HEK293T (cell line): ENCODE measurements at regions not wholly inside any gene's neighbourhood (a gene's known extent, or its start where the extent isn't known, plus 50 kb on each side); places are given as distances from the start of the nearest gene placed in this dataset.

Experiments
- CTCF ChIA-PET: fragments of 350-600 bp; formaldehyde crosslinking; extraction: SDS; loops from one replicate; lab custom pipeline; 2021; ENCODE audit warnings: antibody characterized with exemption, inconsistent platforms; lab: Yijun Ruan, JAX
- POLR2A ChIA-PET: fragments of 350-600 bp; formaldehyde crosslinking; extraction: SDS; loops from one replicate; lab custom pipeline; 2020; ENCODE audit warnings: antibody characterized with exemption, inconsistent platforms; lab: Yijun Ruan, JAX
- DNase-seq: peaks from one replicate; pipeline ENCODE4 v3.0.0; 2012; ENCODE audit warnings: mixed read lengths; ENCODE audit errors: extremely low spot score
- ARNT ChIP-seq: fragments of 450-650 bp; IDR thresholded peaks from 2 replicates; pipeline ENCODE4 v1.6.1; 2017; ENCODE audit warnings: mild to moderate bottlenecking
- BHLHE40 ChIP-seq: fragments of 450-650 bp; IDR thresholded peaks from 2 replicates; pipeline ENCODE4 v1.6.1; 2016; ENCODE audit warnings: mild to moderate bottlenecking, moderate library complexity, borderline replicate concordance
- CTBP1 ChIP-seq: fragments of 450-650 bp; IDR thresholded peaks from 2 replicates; pipeline ENCODE4 v1.6.1; 2016; ENCODE audit warnings: borderline replicate concordance
- ELF4 ChIP-seq: fragments of 450-650 bp; IDR thresholded peaks from 2 replicates; pipeline ENCODE4 v1.6.1; 2017; ENCODE audit warnings: antibody characterized with exemption
- FOXA1 ChIP-seq: fragments of 450-650 bp; IDR thresholded peaks from 2 replicates; pipeline ENCODE4 v1.6.1; 2016; ENCODE audit warnings: mild to moderate bottlenecking
- FOXK2 ChIP-seq: fragments of 450-650 bp; IDR thresholded peaks from 2 replicates; pipeline ENCODE4 v1.6.1; 2016; ENCODE audit warnings: mild to moderate bottlenecking
- FOXM1 ChIP-seq: fragments of 450-650 bp; IDR thresholded peaks from 2 replicates; pipeline ENCODE4 v1.6.1; 2017; ENCODE audit warnings: mild to moderate bottlenecking, borderline replicate concordance
- HDGF ChIP-seq: fragments of 450-650 bp; IDR thresholded peaks from 2 replicates; pipeline ENCODE4 v1.6.1; 2017; ENCODE audit warnings: antibody characterized with exemption, borderline replicate concordance
- L3MBTL2 ChIP-seq: fragments of 450-650 bp; conservative IDR thresholded peaks from 2 replicates; pipeline ENCODE4 v1.6.1; 2016; ENCODE audit warnings: mild to moderate bottlenecking
- LEF1 ChIP-seq: fragments of 450-650 bp; IDR thresholded peaks from 2 replicates; pipeline ENCODE4 v1.6.1; 2017; ENCODE audit warnings: mild to moderate bottlenecking, borderline replicate concordance
- NFRKB ChIP-seq: fragments of 450-650 bp; IDR thresholded peaks from 2 replicates; pipeline ENCODE4 v1.6.1; 2016; ENCODE audit warnings: mild to moderate bottlenecking, moderate library complexity
- SP1 ChIP-seq: fragments of 450-650 bp; IDR thresholded peaks from 2 replicates; pipeline ENCODE4 v1.6.1; 2017
- SUZ12 ChIP-seq: fragments of 450-650 bp; IDR thresholded peaks from 2 replicates; pipeline ENCODE4 v1.6.1; 2016; ENCODE audit warnings: mild to moderate bottlenecking
- TARDBP ChIP-seq: fragments of 450-650 bp; IDR thresholded peaks from 2 replicates; pipeline ENCODE4 v1.6.1; 2016
- ZNF384 ChIP-seq: fragments of 450-650 bp; IDR thresholded peaks from 2 replicates; pipeline ENCODE4 v1.6.1; 2016
- TF ChIP-seq, protein P1 (sequence below): fragments of 450-650 bp; IDR thresholded peaks from 2 replicates; pipeline ENCODE4 v1.6.1; 2016

DNA sequence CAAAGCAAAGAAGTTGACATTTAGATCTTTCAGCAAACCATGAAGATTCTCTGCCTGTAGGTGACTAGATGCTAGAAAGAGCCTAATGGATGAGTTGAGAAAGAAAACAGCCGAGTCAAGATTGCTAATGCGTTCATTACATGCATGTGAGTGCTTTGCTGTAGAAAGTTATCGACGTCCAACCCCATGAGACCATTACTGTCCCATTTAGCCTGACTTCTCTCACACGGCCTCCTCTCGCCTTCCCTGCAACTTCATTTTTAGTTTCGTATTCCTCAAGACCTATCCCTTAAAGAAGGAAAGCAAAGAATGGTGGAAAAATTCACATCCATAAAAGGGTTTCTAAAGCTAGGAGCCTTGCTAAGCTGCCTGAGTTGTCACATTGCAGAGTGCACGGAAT is 113.7 kb upstream of the DPP6 start:
- CTCF ChIA-PET, result no interaction called here
- POLR2A ChIA-PET, result no interaction called here

DNA sequence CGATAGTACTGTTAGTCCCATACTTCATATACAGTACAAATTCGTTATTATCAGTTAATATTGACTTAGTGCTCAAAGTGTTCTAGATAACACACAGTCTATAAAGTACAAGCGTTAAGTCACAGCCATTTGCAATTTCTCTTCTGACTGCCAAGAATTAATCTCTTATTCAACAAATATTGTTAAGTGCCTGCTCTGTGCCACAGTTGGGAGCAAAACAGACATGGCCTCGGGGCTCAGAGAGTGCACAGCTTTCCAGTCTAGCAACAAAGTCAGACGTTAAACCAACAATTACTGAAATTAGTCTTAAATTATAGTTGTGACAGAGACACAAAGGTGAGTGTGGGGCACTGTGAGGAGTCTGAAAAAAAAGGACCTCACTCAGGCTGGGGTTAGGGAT is 113.0 kb upstream of the DPP6 start:
- CTCF ChIA-PET, result no interaction called here
- TF ChIP-seq NFRKB (no peak), ZNF384 (no peak), L3MBTL2 (no peak), SUZ12 (no peak), ELF4 (no peak), ARNT (no peak), BHLHE40 (no peak), LEF1 (no peak), FOXM1 (no peak), HDGF (no peak), SP1 (no peak), FOXA1 (no peak), TARDBP (no peak), FOXK2 (no peak)
- TF ChIP-seq, protein P1, sequence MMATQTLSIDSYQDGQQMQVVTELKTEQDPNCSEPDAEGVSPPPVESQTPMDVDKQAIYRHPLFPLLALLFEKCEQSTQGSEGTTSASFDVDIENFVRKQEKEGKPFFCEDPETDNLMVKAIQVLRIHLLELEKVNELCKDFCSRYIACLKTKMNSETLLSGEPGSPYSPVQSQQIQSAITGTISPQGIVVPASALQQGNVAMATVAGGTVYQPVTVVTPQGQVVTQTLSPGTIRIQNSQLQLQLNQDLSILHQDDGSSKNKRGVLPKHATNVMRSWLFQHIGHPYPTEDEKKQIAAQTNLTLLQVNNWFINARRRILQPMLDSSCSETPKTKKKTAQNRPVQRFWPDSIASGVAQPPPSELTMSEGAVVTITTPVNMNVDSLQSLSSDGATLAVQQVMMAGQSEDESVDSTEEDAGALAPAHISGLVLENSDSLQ, result no peak
- POLR2A ChIA-PET, result no interaction called here
- no peak for DNase-seq

More for the DNA sequence above, 113.7 kb upstream of the DPP6 start:
- TF ChIP-seq HDGF (no peak), ARNT (no peak), NFRKB (no peak), SUZ12 (no peak), SP1 (no peak), FOXK2 (no peak), FOXA1 (no peak), ELF4 (no peak), L3MBTL2 (no peak), BHLHE40 (no peak)
- TF ChIP-seq, protein P1, result no peak
- DNase-seq, result no peak

DNA sequence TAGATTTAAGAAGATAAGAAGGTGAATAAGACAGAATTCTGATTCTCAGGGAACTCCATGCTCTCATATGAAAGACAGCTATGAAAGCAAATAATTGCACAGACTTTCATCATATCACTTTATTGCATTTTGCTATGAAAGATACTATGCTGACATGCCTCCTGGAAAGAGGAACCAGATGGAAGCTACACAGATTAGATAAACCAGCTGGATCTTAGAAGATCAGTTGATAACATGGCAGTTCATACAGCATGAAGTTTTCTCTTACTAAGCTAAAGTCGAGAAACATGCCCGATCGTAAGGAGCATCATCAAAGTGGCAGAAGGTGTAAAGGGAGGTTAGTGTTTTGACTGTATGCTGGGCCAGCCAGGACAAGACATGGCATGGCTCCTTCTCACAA is 112.5 kb upstream of the DPP6 start:
- POLR2A ChIA-PET, result no interaction called here
- no peak for DNase-seq
- CTCF ChIA-PET, result no interaction called here
- TF ChIP-seq BHLHE40 (no peak), ARNT (no peak), CTBP1 (no peak), ELF4 (no peak), NFRKB (no peak), L3MBTL2 (no peak), FOXK2 (no peak), FOXM1 (no peak), FOXA1 (no peak), SP1 (no peak), TARDBP (no peak)

DNA sequence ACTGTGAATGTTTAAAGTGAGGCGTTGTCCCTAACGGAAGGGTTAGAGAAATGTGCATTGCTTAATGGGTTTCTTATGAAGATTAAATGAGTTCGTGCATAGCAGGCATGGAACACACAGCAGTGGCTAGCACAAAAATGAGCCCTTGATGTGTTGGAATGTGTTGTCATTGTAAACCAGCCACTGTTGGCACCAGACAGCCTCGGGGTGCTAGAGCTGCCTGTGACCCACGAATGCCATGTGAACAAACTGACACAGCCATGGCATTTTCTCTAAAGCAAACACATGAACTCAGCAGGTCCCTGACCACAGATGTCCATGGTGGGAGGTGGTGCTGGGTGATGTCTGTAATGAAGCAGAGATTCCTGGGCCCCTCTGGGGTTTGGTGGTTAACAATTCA is 111.1 kb upstream of the DPP6 start:
- no peak for DNase-seq
- ChIA-PET CTCF (no interaction called here), POLR2A (no interaction called here)
- no peak for TF ChIP-seq NFRKB
- TF ChIP-seq TARDBP, result no peak
- TF ChIP-seq SUZ12, result no peak
- TF ChIP-seq SP1, result no peak
- no peak for TF ChIP-seq FOXA1
- TF ChIP-seq FOXK2, result no peak
- TF ChIP-seq L3MBTL2, result no peak
- no peak for TF ChIP-seq HDGF
- TF ChIP-seq, protein P1, result no peak
- TF ChIP-seq ARNT, result no peak
- no peak for TF ChIP-seq LEF1
- no peak for TF ChIP-seq ZNF384
- TF ChIP-seq CTBP1, result no peak

DNA sequence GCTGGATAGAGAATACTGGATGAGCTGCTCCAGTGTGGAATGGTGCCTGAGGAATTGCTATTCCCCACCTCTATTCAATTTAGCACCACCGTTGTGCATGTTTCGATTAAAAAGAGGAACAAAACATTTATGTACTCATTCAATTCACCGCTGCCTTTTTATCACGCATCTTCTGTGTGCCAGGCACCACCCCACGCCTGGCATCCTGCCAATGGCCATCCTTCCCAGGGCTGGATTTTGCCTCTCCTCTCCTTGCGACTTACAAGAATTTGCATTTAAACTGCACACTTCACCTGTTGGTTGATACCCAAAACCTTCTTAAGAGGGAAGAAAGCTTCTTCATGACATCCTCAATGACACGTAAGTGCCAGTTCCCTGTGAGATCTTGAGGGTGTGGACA is 110.2 kb upstream of the DPP6 start:
- no peak for DNase-seq
- CTCF ChIA-PET, result no interaction called here

DNA sequence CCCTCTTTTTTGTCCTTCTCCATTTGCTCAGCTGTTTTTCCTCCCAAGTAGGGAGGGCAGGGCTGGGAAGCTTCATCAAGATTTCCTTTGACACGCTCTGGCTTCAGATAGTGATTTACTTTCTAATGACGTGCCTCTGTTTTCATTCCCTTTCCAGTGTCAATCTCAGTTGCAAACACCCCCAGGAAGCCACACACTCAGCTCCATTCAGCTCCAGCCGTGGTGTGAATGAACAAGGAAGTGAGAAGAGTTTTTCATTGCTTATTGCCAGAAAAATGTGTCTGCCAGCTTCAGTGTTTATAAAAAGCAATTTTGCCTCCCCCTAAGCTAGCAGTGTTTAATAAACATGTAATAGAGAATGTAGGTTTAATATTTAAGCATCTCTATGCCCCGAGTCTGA is 108.7 kb upstream of the DPP6 start:
- TF ChIP-seq CTBP1 (no peak), BHLHE40 (no peak)
- DNase-seq, result no peak
- POLR2A ChIA-PET, result no interaction called here
- CTCF ChIA-PET, result no interaction called here

More for the DNA sequence above, 110.2 kb upstream of the DPP6 start:
- POLR2A ChIA-PET, result no interaction called here
- TF ChIP-seq FOXK2 (no peak), TARDBP (no peak), ELF4 (no peak), SP1 (no peak), CTBP1 (no peak)
- TF ChIP-seq, protein P1, result no peak

DNA sequence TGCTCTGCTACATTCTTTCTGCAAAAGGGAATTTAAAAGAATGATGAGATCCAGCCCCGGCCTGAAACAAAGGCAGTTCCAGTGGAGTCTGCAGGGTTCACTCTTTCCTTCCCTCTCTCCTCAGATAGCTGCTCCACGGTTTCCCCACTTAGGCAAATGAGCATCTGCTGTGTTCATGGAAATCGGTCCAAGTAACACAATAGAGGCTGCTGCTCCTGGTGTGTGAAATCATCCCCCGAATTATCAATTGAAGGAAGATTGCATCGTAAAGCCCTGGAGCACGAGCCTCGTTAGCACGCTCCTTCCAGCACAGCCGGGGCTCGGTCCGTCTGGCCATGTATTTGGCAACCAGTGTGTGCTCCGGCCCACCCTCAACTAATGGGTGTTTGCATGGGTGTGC is 108.3 kb upstream of the DPP6 start:
- DNase-seq, result no peak
- TF ChIP-seq SP1, result no peak
- TF ChIP-seq FOXA1, result no peak
- TF ChIP-seq FOXK2, result no peak
- ChIA-PET CTCF (no interaction called here), POLR2A (no interaction called here)
